ENCODE measurements at regions not wholly inside any gene's neighbourhood (a gene's known extent, or its start where the extent isn't known, plus 50 kb on each side); places are given as distances from the start of the nearest gene placed in this dataset.
"Not testable (repeated sequence)": the region's sequence is repeated elsewhere in the genome, so short reads cannot be mapped to it uniquely, and the experiment has no call there.

GRCh38 chr5:156170351-156170961, 156.5 kb upstream of the SGCD start:
- no peak for DNase-seq

- DNase-seq, result no peak
Observed at GRCh38 chr5:156174225-156174624, 152.7 kb upstream of the SGCD start.

GRCh38 chr5:156178117-156178516, 148.8 kb upstream of the SGCD start:
- DNase-seq, result no peak

GRCh38 chr5:156181656-156182055, 145.3 kb upstream of the SGCD start:
- DNase-seq, result no peak

GRCh38 chr5:156182174-156182967, 144.6 kb upstream of the SGCD start:
- DNase-seq, result no peak

- peak; percentile 80 for DNase-seq
Observed at GRCh38 chr5:156186760-156187159, 140.2 kb upstream of the SGCD start.

- DNase-seq, result peak; percentile 50
Observed at GRCh38 chr5:156188016-156188415, 138.9 kb upstream of the SGCD start.

- DNase-seq, result no peak
Observed at GRCh38 chr5:156189628-156190027, 137.3 kb upstream of the SGCD start.

GRCh38 chr5:156191547-156191946, 135.4 kb upstream of the SGCD start:
- no peak for DNase-seq

GRCh38 chr5:156197042-156197635, 129.8 kb upstream of the SGCD start:
- DNase-seq, result no peak

- no peak for DNase-seq
Observed at GRCh38 chr5:156199045-156199444, 127.9 kb upstream of the SGCD start.

GRCh38 chr5:156200938-156201787, 125.8 kb upstream of the SGCD start:
- no peak for DNase-seq

- DNase-seq, result peak; percentile 78
Observed at GRCh38 chr5:156201788-156202403, 125.1 kb upstream of the SGCD start.

- DNase-seq, result no peak
Observed at GRCh38 chr5:156208271-156208670, 118.7 kb upstream of the SGCD start.

- DNase-seq, result no peak
Observed at GRCh38 chr5:156218367-156219158, 108.4 kb upstream of the SGCD start.

GRCh38 chr5:156219483-156220005, 107.4 kb upstream of the SGCD start:
- DNase-seq, result no peak

GRCh38 chr5:156221816-156222215, 105.1 kb upstream of the SGCD start:
- DNase-seq, result no peak

- DNase-seq, result no peak
Observed at GRCh38 chr5:156223547-156223946, 103.4 kb upstream of the SGCD start.

GRCh38 chr5:156226485-156226884, 100.5 kb upstream of the SGCD start:
- not testable (repeated sequence) for DNase-seq

GRCh38 chr5:156230887-156231286, 96.1 kb upstream of the SGCD start:
- no peak for DNase-seq

GRCh38 chr5:156232251-156232869, 94.6 kb upstream of the SGCD start:
- no peak for DNase-seq
